NCI-H82 (cell line): ENCODE measurements at regions not wholly inside any gene's neighbourhood (a gene's known extent, or its start where the extent isn't known, plus 50 kb on each side); places are given as distances from the start of the nearest gene placed in this dataset.

ENCODE experiments used
- DNase-seq: peaks from one replicate; lab custom pipeline; 2025; lab: John Stamatoyannopoulos, UW

- no peak for DNase-seq
These were observed 84.3 kb downstream of the MCFD2 start for GRCh38 chr2:46831051-46831868.

- peak; percentile 84 for DNase-seq
These were observed 86.2 kb downstream of the MCFD2 start for GRCh38 chr2:46829231-46829995.

DNA sequence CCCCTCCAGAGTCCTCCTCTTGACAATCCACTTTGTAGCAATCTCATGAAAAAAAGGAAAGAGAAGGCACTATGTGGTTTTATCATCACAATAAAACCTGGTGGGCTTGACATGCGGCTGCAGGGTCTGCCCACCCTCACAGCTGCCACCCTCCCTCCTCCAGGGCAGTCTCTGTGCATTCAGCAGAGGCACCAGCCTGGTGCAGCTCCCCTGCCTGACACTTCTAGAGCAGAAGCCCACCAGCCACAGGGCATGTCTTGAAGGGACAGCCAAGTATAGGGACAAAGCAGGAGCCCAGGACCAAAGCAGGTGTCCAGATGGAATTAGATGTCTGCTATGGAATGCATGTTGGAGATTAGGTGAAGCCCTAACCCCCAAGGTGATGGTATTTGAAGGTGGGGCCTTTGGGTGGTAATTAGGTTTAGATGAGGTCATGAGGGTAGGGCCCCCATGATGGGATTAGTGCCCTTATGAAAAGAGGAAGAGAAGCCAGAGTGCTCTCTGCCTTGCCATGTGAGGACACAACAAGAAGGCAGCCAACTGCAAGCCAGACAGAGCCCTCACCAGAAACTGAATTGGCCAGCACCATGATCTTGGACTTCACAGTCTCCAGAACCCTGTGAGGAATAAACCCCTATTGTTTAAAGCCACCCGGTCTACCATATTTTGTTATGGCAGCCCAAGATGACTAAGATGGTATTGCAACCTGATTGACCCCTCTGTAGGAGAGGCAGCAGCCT, 86.9 kb downstream of the MCFD2 start:
- DNase-seq = peak; percentile 31

DNA sequence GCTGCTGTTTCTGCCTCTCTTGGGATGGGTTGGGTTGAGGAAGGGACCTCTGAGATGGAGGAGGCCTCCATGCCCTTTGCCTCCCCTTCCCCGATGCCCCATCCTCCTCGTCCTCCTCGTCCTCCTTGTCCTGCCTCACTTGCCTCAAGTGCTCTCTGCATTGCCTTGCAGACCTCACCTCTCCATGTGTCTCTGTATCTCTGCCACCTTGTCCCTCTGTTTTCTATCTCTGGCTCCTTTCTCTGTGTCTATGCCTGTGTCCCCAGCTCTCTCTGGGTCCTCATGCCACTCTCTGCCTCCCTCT, 87.5 kb downstream of the MCFD2 start:
- no peak for DNase-seq

- no peak for DNase-seq
These were observed 88.1 kb downstream of the MCFD2 start for GRCh38 chr2:46827274-46828134.

DNA sequence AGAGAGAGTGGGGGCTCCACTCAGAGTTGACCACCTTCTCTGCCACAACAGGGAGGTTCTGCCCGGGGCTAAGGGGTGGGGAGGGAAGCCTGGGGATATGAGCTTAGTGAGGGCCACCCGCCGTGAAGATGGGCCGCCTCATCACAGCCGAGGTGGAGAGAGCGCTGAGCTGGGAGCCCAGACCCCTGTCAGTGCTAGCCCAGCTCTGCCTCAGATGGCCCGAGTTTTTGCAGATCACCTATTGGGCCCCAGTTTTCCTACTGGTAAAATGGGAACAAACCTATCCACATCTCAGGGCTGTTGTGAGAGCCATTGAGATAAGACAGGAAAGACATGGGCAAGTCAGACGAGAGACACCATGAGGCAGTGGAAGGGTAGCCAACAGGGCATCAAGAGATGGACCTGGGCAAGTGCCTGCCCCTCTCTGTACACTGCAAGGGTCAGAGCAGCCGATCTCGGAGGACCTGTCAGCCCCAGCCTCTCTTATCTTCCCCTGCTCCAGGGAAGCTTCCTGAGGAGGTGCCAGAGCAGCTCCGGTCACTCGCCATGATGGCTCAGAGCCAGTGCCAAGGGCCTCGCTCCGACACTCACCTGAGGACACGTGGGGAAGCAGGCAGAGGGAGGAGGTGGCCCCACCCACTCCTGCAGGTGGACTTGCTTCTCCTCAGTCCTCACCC, 88.9 kb downstream of the MCFD2 start:
- no peak for DNase-seq

GRCh38 chr2:46825939-46826568, 89.6 kb downstream of the MCFD2 start:
- no peak for DNase-seq

DNA sequence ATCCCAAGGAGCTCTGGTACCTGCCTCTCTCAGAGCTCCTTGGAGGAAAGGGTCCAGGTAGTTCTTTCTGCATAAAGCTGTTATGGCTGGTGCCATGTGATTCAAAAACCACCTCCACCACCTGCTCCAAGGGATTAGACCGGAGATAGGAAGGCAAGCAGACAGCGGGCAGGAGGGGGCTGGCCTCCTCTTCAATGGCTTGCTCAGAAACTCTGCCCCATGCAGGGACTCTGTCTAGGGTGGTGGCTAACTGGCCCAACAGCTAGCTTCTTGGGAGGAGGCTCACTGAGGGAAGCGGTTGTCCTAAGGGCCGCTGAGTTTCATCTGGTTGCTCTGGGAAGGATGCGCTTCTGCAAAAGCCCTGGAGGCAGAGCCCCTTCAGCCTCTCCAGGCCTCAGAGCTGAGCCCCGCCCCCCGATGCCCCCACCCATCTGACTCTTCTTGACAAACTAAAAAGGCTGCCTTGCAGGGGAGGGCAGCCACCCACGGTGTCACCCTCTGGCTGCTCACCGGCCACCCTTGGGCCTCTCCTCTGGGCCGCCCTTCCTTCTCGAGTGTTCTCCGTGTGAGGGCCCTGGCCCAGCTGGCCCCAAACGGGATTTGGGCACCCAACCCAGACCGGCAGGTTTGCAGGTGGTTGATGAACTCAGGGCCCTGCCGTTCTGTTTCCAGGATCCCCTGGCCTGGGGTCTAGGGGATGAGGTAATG, 90.2 kb downstream of the MCFD2 start:
- DNase-seq = peak; percentile 37

GRCh38 chr2:46824611-46825010, 91.0 kb downstream of the MCFD2 start:
- no peak for DNase-seq

DNA sequence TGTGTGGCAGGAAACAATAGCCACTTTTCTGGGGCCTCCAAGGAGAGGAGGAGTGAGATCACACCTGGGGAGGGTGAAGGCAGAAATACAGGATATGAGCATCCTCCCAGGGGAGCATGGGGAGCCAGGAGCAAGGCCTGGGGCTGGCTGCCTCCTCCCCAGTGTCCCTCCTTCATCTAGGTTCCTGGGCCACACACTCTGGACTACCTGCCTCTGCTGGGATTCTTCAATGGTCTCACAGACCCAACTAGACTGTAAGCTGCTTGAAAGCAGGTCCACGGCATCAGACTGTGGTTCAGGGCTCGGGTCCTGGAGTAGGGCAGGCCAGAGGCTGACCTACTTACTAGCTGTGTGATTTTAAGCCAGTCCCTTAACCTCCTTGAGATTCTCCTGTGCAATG, 94.0 kb downstream of the MCFD2 start:
- DNase-seq = no peak

DNA sequence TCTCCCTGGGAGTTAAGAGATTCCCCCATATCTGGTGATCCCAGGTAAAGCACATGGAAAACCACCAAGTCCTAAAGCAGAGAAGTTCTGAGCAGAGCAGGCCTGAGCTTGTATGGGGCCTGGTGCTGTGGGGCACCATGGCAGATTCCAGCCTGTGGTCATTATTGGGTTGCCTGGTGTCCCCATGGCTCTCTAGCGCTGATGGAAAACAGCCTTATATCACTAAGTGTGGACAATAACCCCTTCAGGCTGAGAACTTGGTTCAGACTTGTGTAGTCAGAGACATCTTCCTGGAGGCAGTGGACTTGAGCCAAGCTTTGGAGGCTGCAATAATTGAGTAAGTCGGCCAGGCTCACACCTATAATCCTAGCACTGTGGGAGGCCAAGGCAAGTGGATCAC, 96.8 kb downstream of the MCFD2 start:
- DNase-seq = no peak

DNA sequence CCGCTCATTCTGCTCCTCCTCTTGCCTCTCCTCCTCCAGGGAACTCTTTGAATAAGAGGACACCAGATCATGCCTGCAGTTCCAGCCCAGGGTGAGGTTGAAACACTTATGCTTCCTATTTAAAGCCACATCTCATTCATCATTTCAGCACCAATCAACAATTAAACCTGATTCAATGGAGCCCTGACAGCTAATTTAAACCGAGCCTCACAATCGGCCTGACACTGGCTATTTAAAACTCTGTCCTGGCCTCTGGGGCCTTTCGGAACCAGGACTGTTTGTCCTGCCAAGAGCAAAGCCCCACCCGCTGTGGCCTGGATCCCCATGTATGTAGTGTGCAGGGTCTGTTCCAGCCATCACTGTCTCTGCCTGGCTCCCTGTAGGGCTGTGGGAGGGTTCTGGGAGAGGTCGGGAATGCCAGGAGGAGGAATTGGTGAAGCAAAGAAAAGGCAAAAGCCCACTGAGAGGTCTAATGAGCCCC, 97.4 kb downstream of the MCFD2 start:
- DNase-seq = no peak

GRCh38 chr2:46816846-46817726, 98.5 kb downstream of the MCFD2 start:
- no peak for DNase-seq

DNA sequence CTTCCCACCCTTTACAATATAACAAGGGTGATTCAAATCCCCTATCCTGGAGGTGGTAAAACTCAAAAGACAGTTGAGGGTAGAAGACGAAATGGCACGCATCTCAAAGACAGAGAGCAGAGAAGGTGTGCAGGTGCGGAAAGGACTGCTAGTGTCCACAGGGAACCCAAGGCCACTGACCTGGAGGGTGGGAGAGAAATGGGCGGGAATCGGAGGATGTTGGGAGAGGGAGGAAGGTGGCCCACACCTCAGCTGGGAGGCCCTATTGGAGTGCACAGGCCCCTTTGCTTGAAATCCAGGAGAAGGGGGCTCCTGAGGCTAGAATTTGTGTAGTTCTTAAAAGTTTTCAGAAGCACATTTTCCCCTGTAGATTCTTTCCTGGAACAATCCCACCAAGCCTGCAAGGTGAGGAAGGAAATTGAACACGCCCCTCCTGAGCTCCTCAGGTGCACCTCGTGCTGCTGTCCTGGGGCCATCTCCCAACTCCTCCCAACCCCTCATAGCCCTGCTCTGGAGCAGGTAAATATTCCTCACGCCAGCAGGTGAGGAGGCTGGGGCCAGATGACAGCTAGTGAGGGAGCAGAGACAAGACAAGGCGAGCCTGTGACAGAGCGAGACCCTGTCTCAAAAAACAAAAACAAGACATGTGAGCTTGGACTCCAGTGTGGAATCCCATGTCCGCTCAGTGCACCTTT, 99.3 kb downstream of the MCFD2 start:
- no peak for DNase-seq

DNA sequence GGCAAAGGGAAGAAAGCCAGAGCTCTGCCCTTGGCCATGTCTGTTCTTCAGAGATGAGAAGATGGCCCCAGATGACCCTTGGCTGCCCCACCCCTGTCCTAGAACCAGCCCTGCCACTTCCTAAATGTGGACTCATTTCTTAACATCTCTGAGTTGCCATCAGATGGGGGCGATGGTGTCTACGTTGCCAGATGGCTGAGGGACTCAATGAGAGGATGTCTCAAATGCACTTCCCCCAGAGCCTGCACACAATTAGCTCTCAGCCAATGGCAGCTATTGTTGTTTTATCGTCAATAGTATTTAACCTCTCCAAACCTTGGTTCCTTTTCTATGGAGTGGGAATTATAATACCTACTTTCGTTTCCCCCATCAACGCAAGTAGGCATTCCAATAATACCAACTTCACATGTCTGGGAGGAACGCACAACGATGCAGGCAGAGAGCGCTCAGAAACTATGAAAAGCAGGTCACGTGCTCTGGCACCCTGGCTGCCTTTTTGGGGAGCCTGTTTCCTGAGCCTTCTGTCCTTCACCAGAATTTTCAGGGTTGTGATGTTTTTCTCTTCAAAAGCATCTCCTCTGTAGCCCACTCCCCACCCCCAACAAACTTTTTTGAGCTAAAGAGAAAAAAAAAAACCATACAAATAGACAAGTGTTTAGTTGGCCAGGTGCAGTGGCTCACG, 100.3 kb downstream of the MCFD2 start:
- peak; percentile 28 for DNase-seq

DNA sequence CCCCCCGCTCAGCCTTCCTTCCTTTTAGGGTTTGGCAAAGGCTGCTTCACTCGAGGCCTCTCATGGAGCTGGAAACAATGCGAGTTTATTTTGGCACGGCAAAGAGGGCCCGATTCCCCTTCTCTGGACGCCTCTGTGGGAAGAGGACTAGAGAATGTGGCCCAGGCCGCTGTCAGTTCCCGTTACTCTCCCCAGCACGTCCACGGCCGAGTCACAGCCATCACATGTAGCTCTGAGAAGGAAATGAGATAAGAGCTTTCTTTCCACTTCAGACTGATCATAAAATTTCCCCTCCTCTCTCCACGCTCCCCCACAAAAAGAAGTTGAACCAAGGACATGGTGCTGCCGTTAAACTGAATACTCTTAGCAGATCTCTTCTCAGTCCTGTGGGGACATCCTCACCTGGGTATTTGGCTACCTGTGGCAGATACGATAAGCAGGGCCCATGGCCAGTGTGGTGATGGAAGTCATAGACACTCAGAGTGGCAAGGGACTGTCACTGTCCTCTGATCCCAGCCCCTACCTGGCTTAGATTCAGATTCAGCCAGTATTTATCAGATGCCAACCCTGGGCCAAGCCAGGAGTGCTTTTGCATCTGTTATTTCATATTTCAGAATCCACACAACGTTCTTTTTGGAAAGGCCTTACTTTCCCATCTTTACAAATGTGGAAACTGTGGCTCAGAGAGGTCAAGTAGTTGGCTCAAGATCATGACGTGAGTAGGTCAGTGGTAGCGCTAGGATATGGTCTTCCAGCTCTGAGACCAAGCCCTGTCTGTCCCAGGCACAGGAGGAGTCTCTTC, 101.2 kb downstream of the MCFD2 start:
- no peak for DNase-seq

GRCh38 chr2:46813680-46814079, 101.9 kb downstream of the MCFD2 start:
- DNase-seq = no peak
